ENCODE measurements at regions not wholly inside any gene's neighbourhood (a gene's known extent, or its start where the extent isn't known, plus 50 kb on each side); places are given as distances from the start of the nearest gene placed in this dataset.

GRCh38 chr16:54460263-54460860, 173.8 kb upstream of the IRX3 start:
- POLR2A ChIA-PET = no interaction called here
- CTCF ChIA-PET = interaction anchor here (1.3 kb wide), 1 partner anchor 18 kb away, joined by 5 read pairs; no protein-coding TSS in a partner anchor
- Histone ChIP-seq H3K36me3 (ENCODE audit: control insufficient read depth, insufficient read depth, low read length) (no peaks in the 10 kb centered on the region), H3K27me3 (ENCODE audit: control insufficient read depth, insufficient read depth, low read length) (peaks cover 3% of the 10 kb centered on the region), H3K4me3 (ENCODE audit: low read depth, low read length) (no peak overlapping the region)
- no peak for TF ChIP-seq CTCF (IDR thresholded peaks at IDR 0.05; ENCODE audit: insufficient read depth, low read depth, low read length)
- DNase-seq (ENCODE audit: low read depth) = no peak

DNA sequence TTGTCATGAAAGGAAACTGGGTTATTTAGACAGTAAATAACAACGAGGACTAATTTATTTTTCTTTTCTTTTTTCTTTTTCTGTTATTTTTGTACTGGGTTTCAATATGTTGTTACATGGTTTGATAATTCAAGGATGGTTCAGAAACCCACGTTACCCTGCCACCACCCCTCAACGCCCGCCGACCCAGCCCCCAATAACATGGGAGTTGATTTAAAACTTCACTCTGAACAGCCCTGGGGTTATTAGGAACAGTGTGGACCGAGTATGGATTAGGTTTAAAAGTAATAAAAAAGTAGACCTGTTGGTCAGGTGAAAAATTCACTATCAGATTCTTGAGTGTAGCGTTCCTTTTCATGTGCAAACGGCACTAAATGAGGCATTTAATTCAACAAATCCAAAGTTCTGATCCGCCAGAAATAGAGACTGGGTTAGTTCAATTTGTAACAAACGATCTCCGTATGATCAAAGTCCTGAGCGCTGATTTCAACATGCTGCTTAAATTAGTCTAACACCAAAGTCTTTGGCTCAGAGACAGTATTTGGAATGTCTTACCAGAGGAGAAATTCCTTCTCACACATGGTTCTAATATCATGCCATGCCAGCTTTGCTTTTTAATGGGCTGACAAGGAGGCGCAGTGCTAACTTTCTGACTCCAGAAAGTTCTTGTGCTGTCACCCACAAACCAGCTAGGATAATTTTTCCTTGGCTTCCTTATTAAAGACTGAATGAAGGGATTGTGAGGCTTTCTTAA, 173.1 kb upstream of the IRX3 start:
- Histone ChIP-seq H3K4me3 (ENCODE audit: low read depth, low read length) (no peak overlapping the region), H3K36me3 (ENCODE audit: control insufficient read depth, insufficient read depth, low read length) (no peaks in the 10 kb centered on the region), H3K27me3 (ENCODE audit: control insufficient read depth, insufficient read depth, low read length) (peaks cover 5% of the 10 kb centered on the region)
- ChIA-PET POLR2A (no interaction called here), CTCF (interaction anchor here (1.3 kb wide), 1 partner anchor 17 kb away, joined by 5 read pairs; no protein-coding TSS in a partner anchor)
- DNase-seq (ENCODE audit: low read depth) = peak; percentile 51
- no peak for TF ChIP-seq CTCF (IDR thresholded peaks at IDR 0.05; ENCODE audit: insufficient read depth, low read depth, low read length)

DNA sequence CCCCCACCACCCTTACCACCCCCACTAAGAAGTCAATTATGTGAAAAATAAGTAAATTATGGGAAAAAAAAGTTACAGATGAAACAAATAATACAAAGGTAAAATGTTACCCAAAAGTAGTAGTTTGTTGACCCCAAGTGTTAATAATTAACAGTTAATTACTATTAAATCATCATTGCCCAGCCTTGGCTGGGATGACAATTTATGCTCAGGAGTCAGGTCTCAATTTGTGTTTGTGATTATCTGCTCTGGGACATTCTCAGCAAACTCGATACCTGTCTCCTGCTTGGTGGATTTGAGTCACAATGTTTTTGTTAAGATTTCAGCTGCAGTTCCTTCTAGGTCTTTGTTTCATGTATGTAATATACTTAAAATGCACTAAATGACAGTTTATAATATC, 172.3 kb upstream of the IRX3 start:
- Histone ChIP-seq H3K27me3 (ENCODE audit: control insufficient read depth, insufficient read depth, low read length) (peaks cover 5% of the 10 kb centered on the region), H3K36me3 (ENCODE audit: control insufficient read depth, insufficient read depth, low read length) (no peaks in the 10 kb centered on the region), H3K4me3 (ENCODE audit: low read depth, low read length) (no peak overlapping the region)
- no peak for DNase-seq (ENCODE audit: low read depth)
- CTCF ChIA-PET = no interaction called here
- POLR2A ChIA-PET = no interaction called here
- no peak for TF ChIP-seq CTCF (IDR thresholded peaks at IDR 0.05; ENCODE audit: insufficient read depth, low read depth, low read length)

DNA sequence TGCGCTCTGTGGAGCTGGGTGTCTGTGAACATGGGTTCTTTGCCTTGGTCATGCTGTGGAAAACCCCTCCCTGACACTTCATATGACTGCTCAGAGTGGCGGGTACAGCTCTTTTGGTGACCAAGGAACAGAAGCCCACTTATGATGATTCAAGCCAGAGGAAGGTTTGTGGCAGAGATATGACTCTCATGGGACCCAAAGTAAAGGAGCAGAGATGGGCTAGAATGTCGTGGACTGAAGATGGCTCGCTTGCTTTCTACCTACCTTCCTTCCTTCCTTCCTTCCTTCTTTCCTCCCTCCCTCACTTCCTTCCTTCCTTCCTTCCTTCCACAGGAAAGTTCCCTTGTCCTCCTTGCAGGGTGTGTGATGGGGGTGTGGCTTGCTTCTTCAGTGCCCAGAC, 169.7 kb upstream of the IRX3 start:
- DNase-seq (ENCODE audit: low read depth) = no peak
- POLR2A ChIA-PET = no interaction called here
- TF ChIP-seq CTCF (IDR thresholded peaks at IDR 0.05; ENCODE audit: insufficient read depth, low read depth, low read length) = no peak
- Histone ChIP-seq H3K4me3 (ENCODE audit: low read depth, low read length) (no peak overlapping the region), H3K27me3 (ENCODE audit: control insufficient read depth, insufficient read depth, low read length) (peaks cover 5% of the 10 kb centered on the region), H3K36me3 (ENCODE audit: control insufficient read depth, insufficient read depth, low read length) (no peaks in the 10 kb centered on the region)
- CTCF ChIA-PET = interaction anchor here (0.8 kb wide), 1 partner anchor 169 kb away, joined by 3 read pairs; no protein-coding TSS in a partner anchor

GRCh38 chr16:54455030-54455725, 168.6 kb upstream of the IRX3 start:
- ChIA-PET POLR2A (no interaction called here), CTCF (interaction anchor here (0.9 kb wide), 1 partner anchor 12 kb away, joined by 3 read pairs; no protein-coding TSS in a partner anchor)
- H3K27me3 ChIP-seq (ENCODE audit: control insufficient read depth, insufficient read depth, low read length) = peaks cover 5% of the 10 kb centered on the region
- no peak for TF ChIP-seq CTCF (IDR thresholded peaks at IDR 0.05; ENCODE audit: insufficient read depth, low read depth, low read length)
- no peak overlapping the region for H3K4me3 ChIP-seq (ENCODE audit: low read depth, low read length)
- DNase-seq (ENCODE audit: low read depth) = no peak
- H3K36me3 ChIP-seq (ENCODE audit: control insufficient read depth, insufficient read depth, low read length) = no peaks in the 10 kb centered on the region

Measured in BJ (cell line).